ENCODE measurements at regions not wholly inside any gene's neighbourhood (a gene's known extent, or its start where the extent isn't known, plus 50 kb on each side); places are given as distances from the start of the nearest gene placed in this dataset.

- TF ChIP-seq, protein P1, sequence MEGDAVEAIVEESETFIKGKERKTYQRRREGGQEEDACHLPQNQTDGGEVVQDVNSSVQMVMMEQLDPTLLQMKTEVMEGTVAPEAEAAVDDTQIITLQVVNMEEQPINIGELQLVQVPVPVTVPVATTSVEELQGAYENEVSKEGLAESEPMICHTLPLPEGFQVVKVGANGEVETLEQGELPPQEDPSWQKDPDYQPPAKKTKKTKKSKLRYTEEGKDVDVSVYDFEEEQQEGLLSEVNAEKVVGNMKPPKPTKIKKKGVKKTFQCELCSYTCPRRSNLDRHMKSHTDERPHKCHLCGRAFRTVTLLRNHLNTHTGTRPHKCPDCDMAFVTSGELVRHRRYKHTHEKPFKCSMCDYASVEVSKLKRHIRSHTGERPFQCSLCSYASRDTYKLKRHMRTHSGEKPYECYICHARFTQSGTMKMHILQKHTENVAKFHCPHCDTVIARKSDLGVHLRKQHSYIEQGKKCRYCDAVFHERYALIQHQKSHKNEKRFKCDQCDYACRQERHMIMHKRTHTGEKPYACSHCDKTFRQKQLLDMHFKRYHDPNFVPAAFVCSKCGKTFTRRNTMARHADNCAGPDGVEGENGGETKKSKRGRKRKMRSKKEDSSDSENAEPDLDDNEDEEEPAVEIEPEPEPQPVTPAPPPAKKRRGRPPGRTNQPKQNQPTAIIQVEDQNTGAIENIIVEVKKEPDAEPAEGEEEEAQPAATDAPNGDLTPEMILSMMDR (IDR thresholded peaks at IDR 0.05 in 8 of 11, conservative IDR thresholded peaks at IDR 0.05 in 3 of 11): no peak
- TF ChIP-seq POLR2A (IDR thresholded peaks at IDR 0.05) (no peak), POLR2AphosphoS5 (IDR thresholded peaks at IDR 0.05) (no peak)
Measured at GRCh38 chr6:4637691-4638433, 138.3 kb upstream of the CDYL start.

Measured in spleen (tissue), 7 donors.